Pancreas (tissue), 10 donors: ENCODE measurements at regions not wholly inside any gene's neighbourhood (a gene's known extent, or its start where the extent isn't known, plus 50 kb on each side); places are given as distances from the start of the nearest gene placed in this dataset.

Experiments
- ATAC-seq, 4 donors: fragments of 200-7000 bp; cut with Tn5 transposase; one replicate each; pipeline versions ENCODE4 v1.8.0 to v1.9.1; 2020; ENCODE audit warnings: mild to moderate bottlenecking in 4 of 4, moderate library complexity in 4 of 4
- DNase-seq, 6 donors: peaks; one replicate each; pipeline ENCODE4 v3.0.0-alpha.2; 2020
- FAIRE-seq: peaks from 2 replicates; lab custom pipeline; 2012; peaks lifted over from hg19 to GRCh38; lab: Jason Lieb, UNC
- H3K27ac ChIP-seq, 4 donors: fragments of 200-600 bp; sonication (generic); 1 replicate in 3 of 4; 2 replicates in 1 of 4; pipeline versions ENCODE4 v1.5.0 to v1.8.0; 2020
- H3K27me3 ChIP-seq, 4 donors: fragments of 200-600 bp; one replicate each; pipeline ENCODE4 v1.8.0; 2021
- H3K36me3 ChIP-seq, 3 donors: fragments of 200-600 bp; sonication (generic) in 1 of 3; one replicate each; pipeline versions ENCODE4 v1.5.0 to v1.8.0; 2020 to 2021
- H3K4me1 ChIP-seq, 3 donors: fragments of 200-600 bp; one replicate each; pipeline ENCODE4 v1.8.0; 2021
- H3K4me3 ChIP-seq, 4 donors: fragments of 200-600 bp; sonication (generic) in 2 of 4; one replicate each; pipeline versions ENCODE4 v1.5.0 to v1.8.0; 2020 to 2021
- H3K9me3 ChIP-seq, 4 donors: fragments of 200-600 bp; one replicate each; pipeline ENCODE4 v1.8.0; 2021
- CTCF ChIP-seq, 4 donors: fragments of 200-600 bp; sonication (generic) in 3 of 4; IDR thresholded peaks; one replicate each; pipeline versions ENCODE4 v1.5.0 to v1.8.0; 2021; ENCODE audit warnings: antibody characterized with exemption in 4 of 4
- whole genome bisulfite sequencing, 2 donors: extraction: QIAGEN DNeasy Blood & Tissue Kit; methylation state at CpG; one replicate each; pipeline ENCODE4 v1.1.7; 2013; 5-methylcytosine and 5-hydroxymethylcytosine counted together
- intact Hi-C, 3 donors: fragments of 100-400 bp; cut with DNase I; formaldehyde crosslinking; loops; one replicate each; pipeline versions ENCODE4 v1.11.1 to v1.14.2; 2022
- donor health status: healthy with polysubstance abuse.
- donor health status: DM: no; HTN: no; CAD: no; lungs with moderate emphysema.
- donor health status: DM: no; HTN: no; CAD: no.
- donor health status: control.
- donor health status: control.
- donor health status: Bipolar disorder and iron deficiency.
- donor health status: DM: yes; HTN: yes; CAD: no.
- donor health status: DM: no; HTN: no; CAD: no.
- donor health status: DM: no; HTN: no; CAD: no.
- donor health status: DM: yes; HTN: yes; CAD: no.

DNA sequence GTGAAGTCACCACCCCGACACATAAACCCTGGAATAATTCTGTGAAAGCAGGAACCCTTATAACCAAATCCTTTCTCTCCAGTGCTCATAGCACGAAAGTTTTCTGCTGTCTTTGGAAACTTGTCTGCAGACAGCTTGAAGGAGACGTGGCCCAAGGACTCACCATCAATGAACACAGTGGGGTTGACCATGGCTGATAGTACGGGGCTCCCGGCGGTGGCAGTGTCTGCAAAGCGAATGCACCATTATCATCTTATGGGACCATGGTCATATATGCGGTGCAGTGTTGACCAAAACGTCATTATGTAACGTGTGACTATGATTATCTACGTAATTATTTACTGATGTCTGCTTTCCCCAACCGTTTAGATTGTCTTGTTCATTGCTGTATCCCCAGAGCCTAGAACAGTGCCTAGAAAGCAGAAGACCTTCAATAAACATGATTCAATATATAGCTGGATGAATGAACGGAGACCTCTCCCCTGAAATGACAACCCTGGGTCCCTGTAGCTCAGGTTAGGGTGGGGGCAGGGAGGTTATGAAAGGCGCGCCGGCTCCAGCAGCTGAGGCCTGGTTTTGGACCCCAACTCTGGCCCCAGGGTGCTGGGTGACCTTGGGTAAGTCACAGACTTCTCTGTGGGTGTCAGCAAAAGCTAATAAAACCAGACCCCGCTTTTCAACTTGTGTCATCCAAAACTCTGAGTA is 128.4 kb upstream of the ZBTB40 start:
- H3K4me1 ChIP-seq: no peaks in the 10 kb centered on the region
- no peak overlapping the region for H3K4me3 ChIP-seq
- intact Hi-C loops: no loop called here
- no peak for DNase-seq
- WGBS, 2 donors: 79 to 82% methylated on average over 17 of the region's 17 CpGs
- no peaks in the 10 kb centered on the region for H3K27me3 ChIP-seq
- TF ChIP-seq CTCF (IDR thresholded peaks at IDR 0.05): no peak
- ATAC-seq: no peak
- no peaks in the 10 kb centered on the region for H3K36me3 ChIP-seq
- H3K27ac ChIP-seq: no peak overlapping the region
- no peaks in the 10 kb centered on the region for H3K9me3 ChIP-seq
- no peak for FAIRE-seq

DNA sequence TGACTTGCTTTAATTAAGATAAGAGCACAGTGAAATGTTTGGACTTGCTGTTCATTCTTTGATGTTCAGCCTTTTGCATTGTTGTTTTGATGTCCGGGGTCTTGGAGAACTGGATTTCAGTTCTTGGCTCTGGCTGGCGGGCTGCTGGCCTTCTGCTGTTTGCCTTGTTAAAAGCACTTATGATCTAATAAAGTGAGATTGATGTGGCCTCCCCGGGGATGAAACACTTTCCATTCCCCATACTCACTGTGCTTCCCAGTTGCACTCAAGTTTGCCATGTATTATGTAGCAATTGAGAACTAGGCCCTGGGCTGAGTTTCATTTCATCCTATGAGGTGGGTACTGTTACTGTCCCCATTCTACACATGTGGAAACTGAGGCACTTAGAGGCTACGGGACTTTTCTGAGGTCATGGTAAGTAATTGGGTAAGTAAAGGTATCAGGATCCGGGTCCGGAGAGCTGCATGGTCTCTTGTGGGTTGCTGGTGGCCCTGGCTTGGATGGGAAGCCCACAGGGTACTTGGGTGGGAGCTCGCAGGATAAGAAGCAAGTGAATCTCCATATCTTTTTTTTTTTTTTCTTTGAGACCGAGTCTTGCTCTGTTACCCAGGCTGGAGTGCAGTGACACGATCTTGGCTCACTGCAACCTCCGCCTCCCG is 127.7 kb upstream of the ZBTB40 start:
- DNase-seq (no peak), FAIRE-seq (no peak), ATAC-seq (peak in 1 of 4 donors; percentile 33)
- 84 to 86% methylated on average over 11 of the region's 11 CpGs for WGBS, 2 donors
- Histone ChIP-seq H3K27me3 (no peaks in the 10 kb centered on the region), H3K4me3 (no peak overlapping the region), H3K4me1 (no peaks in the 10 kb centered on the region), H3K36me3 (no peaks in the 10 kb centered on the region), H3K27ac (no peak overlapping the region), H3K9me3 (no peaks in the 10 kb centered on the region)
- no peak for TF ChIP-seq CTCF (IDR thresholded peaks at IDR 0.05)
- intact Hi-C loops: no loop called here

- no peak overlapping the region for H3K27ac ChIP-seq
- intact Hi-C loops: no loop called here
- no peak for FAIRE-seq
- WGBS, 2 donors: 93 to 96% methylated on average over 10 of the region's 10 CpGs
- no peak overlapping the region for H3K4me3 ChIP-seq
- no peaks in the 10 kb centered on the region for H3K27me3 ChIP-seq
- no peaks in the 10 kb centered on the region for H3K4me1 ChIP-seq
- no peaks in the 10 kb centered on the region for H3K9me3 ChIP-seq
- no peak for ATAC-seq
- H3K36me3 ChIP-seq: no peaks in the 10 kb centered on the region
- no peak for TF ChIP-seq CTCF (IDR thresholded peaks at IDR 0.05)
- peak in 1 of 6 donors; percentile 42 for DNase-seq
Observed at GRCh38 chr1:22325531-22326371, 125.9 kb upstream of the ZBTB40 start.

- intact Hi-C loops: no loop called here
- FAIRE-seq: no peak
- no peak for ATAC-seq
- H3K9me3 ChIP-seq: no peaks in the 10 kb centered on the region
- no peaks in the 10 kb centered on the region for H3K36me3 ChIP-seq
- DNase-seq: peak in 1 of 6 donors; percentile 37
- H3K27me3 ChIP-seq: no peaks in the 10 kb centered on the region
- H3K27ac ChIP-seq: no peak overlapping the region
- WGBS, 2 donors: 80 to 85% methylated on average over 8 of the region's 8 CpGs
- no peak for TF ChIP-seq CTCF (IDR thresholded peaks at IDR 0.05)
- no peaks in the 10 kb centered on the region for H3K4me1 ChIP-seq
- no peak overlapping the region for H3K4me3 ChIP-seq
Observed at GRCh38 chr1:22326372-22326915, 125.2 kb upstream of the ZBTB40 start.
